WI38 (cell line): ENCODE measurements at regions not wholly inside any gene's neighbourhood (a gene's known extent, or its start where the extent isn't known, plus 50 kb on each side); places are given as distances from the start of the nearest gene placed in this dataset.
"Not testable (repeated sequence)": the region's sequence is repeated elsewhere in the genome, so short reads cannot be mapped to it uniquely, and the experiment has no call there.

Experiments used
- H3K4me3 ChIP-seq: 2 replicates; pipeline ENCODE4 v1.5.1; 2011; ENCODE audit warnings: low read depth, mild to moderate bottlenecking, control low read depth, low read length
- TF ChIP-seq, protein P1 (sequence below): IDR thresholded peaks from 2 replicates; pipeline ENCODE4 v1.5.1; 2012; ENCODE audit warnings: low read depth, mild to moderate bottlenecking, control low read depth, low read length

DNA sequence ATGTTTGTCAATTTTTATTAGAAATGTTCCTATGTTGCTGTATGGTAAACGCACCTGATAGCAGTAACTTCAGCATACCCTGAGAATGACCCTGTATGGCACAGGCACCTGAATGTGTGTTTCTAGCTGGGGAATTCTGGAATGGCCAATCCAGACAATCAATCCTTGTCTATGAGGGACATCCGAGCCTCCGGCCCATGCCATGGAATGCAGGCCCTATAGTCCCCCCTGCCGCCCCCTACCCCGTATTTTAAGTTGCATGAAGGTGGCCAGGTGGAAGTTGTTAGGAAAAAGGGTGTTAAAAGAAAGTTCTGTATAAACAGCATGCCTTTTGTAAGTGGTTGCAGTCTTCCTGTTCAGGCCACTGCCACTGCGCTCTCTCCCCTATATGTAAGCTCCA, 595.9 kb downstream of the DSC3 start:
- H3K4me3 ChIP-seq: no peak overlapping the region
- TF ChIP-seq, protein P1, sequence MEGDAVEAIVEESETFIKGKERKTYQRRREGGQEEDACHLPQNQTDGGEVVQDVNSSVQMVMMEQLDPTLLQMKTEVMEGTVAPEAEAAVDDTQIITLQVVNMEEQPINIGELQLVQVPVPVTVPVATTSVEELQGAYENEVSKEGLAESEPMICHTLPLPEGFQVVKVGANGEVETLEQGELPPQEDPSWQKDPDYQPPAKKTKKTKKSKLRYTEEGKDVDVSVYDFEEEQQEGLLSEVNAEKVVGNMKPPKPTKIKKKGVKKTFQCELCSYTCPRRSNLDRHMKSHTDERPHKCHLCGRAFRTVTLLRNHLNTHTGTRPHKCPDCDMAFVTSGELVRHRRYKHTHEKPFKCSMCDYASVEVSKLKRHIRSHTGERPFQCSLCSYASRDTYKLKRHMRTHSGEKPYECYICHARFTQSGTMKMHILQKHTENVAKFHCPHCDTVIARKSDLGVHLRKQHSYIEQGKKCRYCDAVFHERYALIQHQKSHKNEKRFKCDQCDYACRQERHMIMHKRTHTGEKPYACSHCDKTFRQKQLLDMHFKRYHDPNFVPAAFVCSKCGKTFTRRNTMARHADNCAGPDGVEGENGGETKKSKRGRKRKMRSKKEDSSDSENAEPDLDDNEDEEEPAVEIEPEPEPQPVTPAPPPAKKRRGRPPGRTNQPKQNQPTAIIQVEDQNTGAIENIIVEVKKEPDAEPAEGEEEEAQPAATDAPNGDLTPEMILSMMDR: no peak

DNA sequence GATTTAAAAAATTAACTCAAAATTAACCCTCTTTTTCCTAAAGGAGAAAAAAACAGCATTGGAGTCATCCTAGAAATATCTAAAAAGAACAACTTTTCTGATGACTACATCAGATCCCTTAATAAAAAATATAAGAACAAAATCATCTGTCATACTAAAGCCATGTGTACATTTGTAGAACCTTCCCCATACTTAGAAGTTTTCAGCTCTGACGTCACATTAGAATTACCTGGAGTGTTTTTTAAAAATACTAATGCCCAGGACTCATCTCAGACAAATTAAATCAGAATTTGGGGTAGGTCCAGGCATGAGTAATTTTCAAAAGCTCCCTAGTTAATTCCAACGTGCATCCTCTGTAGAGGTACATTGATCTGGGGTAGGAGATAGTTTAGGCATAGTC, 598.0 kb downstream of the DSC3 start:
- TF ChIP-seq, protein P1: no peak
- no peak overlapping the region for H3K4me3 ChIP-seq

DNA sequence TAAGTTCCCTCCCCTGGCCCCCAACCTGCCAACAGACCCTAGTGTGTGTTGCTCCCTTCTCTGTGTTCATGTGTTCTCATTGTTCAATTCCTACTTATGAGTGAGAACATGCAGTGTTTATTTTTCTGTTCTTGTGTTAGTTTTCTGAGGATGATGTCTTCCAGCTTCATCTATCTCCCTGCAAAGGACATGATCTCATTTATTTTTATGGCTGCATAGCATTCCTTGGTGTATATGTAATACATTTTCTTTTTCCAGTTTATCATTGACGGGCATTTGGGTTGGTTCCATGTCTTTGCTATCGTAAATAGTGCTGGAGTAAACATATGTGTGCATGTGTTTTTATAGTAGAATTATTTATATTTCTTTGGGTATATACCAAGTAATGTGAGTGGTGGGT, 602.2 kb downstream of the DSC3 start:
- TF ChIP-seq, protein P1: no peak
- H3K4me3 ChIP-seq: no peak overlapping the region

DNA sequence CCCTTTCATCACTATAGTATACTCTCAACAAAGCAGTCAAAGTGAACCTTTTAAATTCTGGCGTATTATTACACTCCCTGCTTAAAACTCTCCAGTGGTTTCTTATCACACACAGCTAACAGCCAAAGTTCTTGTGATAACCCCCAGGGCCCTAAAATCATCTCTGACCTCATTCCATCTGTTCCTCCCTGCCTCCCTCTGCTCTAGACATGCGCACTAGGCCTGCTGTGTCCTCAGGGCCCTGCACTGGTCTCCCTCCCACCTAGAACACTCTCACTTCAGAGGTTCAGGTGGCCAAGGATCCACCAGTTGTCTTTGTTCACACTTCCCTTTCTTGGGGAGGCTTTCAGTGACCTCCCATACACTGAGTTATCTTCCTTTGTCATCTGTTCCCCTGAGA, 603.4 kb downstream of the DSC3 start:
- H3K4me3 ChIP-seq: no peak overlapping the region
- TF ChIP-seq, protein P1: no peak

DNA sequence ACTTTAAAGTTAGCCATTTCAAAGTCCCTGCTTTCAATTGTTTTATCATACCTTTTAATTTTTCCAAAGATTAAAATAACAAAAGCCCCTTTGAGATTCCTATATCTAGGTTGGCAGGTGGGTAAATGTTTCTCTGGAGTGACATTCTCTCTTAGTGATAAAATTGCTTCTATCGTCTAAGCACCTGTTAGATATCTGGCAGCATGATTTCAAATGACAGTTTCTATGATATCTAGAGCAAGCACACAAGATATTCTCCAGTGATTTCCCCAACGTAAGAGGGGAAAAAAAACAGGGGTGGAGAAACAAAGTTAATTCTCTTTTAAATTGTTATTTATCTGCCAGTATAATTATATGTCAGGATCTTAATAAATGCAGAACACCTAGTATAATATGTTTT, 610.2 kb downstream of the DSC3 start:
- TF ChIP-seq, protein P1: no peak
- no peak overlapping the region for H3K4me3 ChIP-seq

DNA sequence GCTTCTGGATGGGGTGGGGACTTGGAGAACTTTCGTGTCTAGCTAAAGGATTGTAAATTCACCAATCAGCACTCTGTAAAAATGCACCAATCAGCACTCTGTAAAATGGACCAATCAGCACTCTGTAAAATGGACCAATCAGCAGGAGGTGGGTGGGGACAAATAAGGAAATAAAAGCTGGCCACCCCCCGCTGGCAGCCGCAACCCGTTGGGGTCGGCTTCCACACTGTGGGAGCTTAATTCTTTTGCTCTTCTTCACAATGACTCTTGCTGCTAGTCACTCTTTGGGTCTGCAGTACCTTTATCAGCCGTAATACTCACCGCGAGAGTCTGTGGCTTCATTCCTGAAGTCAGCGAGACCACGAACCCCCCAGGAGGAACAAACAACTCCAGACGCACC, 623.1 kb downstream of the DSC3 start:
- H3K4me3 ChIP-seq: not testable (repeated sequence)

DNA sequence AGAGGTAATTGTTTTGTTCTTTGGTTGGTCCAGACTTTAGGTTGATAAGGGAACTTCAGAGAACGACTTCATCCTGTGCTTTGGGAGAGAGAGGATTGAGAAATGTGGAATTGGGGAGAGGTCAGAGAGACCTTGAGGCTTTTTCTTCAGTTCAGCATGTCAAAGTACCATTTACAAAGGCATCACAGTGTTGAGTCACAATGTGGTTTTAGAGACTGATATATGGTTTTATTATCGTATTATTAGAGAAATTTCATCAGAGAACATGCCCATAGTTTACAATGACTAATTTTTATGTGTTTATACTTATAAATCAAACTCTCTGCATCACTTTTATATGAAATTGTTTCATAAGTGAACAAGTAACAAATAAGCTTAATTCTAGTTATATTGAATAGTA, 626.6 kb downstream of the DSC3 start:
- no peak overlapping the region for H3K4me3 ChIP-seq
- TF ChIP-seq, protein P1: no peak

DNA sequence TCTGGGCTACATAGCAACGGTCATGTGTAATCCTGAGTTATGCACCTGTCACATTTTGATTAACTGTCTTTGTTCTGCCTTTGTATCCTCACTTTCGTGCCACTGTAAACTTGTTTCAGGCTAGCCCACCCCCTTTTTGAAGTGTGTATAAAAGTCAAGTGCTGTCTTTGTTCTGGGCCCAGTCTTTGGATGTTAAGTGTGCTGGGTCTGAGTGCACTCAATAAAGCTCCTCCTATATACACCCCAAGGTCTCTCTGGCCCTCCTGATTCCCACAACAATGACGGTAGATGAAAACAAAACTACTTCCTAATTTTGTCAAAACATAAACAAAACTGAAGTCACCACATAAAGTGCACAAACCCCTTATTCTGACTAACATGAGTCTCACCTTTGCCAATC, 633.4 kb downstream of the DSC3 start:
- H3K4me3 ChIP-seq: no peak overlapping the region
- TF ChIP-seq, protein P1: no peak
